Vagina (tissue), 2 donors: ENCODE measurements at regions not wholly inside any gene's neighbourhood (a gene's known extent, or its start where the extent isn't known, plus 50 kb on each side); places are given as distances from the start of the nearest gene placed in this dataset.

ENCODE experiments used
- DNase-seq, 2 donors: peaks; one replicate each; pipeline ENCODE4 v3.0.0-alpha.2; 2017; ENCODE audit errors: extremely low spot score in 2 of 2
- H3K27ac ChIP-seq: fragments of 200-600 bp; sonication (generic); one replicate; pipeline ENCODE4 v1.5.1; 2019
- H3K27me3 ChIP-seq: fragments of 200-600 bp; sonication (generic); one replicate; pipeline ENCODE4 v1.5.1; 2019
- H3K36me3 ChIP-seq, 2 donors: fragments of 200-600 bp; sonication (generic); one replicate each; pipeline ENCODE4 v1.5.1; 2017 to 2019
- H3K4me1 ChIP-seq: fragments of 200-600 bp; sonication (generic); one replicate; pipeline ENCODE4 v1.5.1; 2019
- H3K4me3 ChIP-seq, 2 donors: fragments of 200-600 bp; sonication (generic); 1 replicate in 1 of 2; 2 replicates in 1 of 2; pipeline ENCODE4 v1.5.1; 2016 to 2019
- H3K9me3 ChIP-seq: fragments of 200-600 bp; sonication (generic); one replicate; pipeline ENCODE4 v1.5.1; 2019
- CTCF ChIP-seq, 3 experiments: fragments of 450-650 bp in 2 of 3; fragments of 200-600 bp in 1 of 3; sonication (generic) in 1 of 3; IDR thresholded peaks; one replicate each; pipeline ENCODE4 v1.5.1; 2017 to 2019; ENCODE audit warnings: antibody characterized with exemption in 3 of 3, mild to moderate bottlenecking in 2 of 3, moderate library complexity in 2 of 3
- POLR2A ChIP-seq, 2 donors: fragments of 450-650 bp; IDR thresholded peaks; one replicate each; pipeline ENCODE4 v1.6.1; 2017; ENCODE audit warnings: antibody characterized with exemption in 2 of 2, mild to moderate bottlenecking in 2 of 2, moderate library complexity in 2 of 2
- POLR2AphosphoS5 ChIP-seq, 2 donors: sonication (generic); formaldehyde crosslinking; IDR thresholded peaks; one replicate each; pipeline ENCODE4 v1.9.0; 2017; ENCODE audit warnings: antibody characterized with exemption in 2 of 2, mild to moderate bottlenecking in 2 of 2, low read depth in 1 of 2; ENCODE audit not compliant: insufficient read depth in 1 of 2
- intact Hi-C: fragments of 100-400 bp; cut with DNase I; formaldehyde crosslinking; loops from one replicate; pipeline ENCODE4 v1.15.1; 2023

GRCh38 chr5:87562068-87562467 lies 149.3 kb upstream of the CCNH start:
- intact Hi-C loops = no loop called here
- H3K4me1 ChIP-seq = no peaks in the 10 kb centered on the region
- no peak for DNase-seq
- no peak overlapping the region for H3K4me3 ChIP-seq
- TF ChIP-seq CTCF (IDR thresholded peaks at IDR 0.05) = no peak
- no peak for TF ChIP-seq POLR2A (IDR thresholded peaks at IDR 0.05)
- TF ChIP-seq POLR2AphosphoS5 (IDR thresholded peaks at IDR 0.05; ENCODE audit: insufficient read depth in 1 of 2, low read depth in 1 of 2) = no peak
- no peaks in the 10 kb centered on the region for H3K27me3 ChIP-seq
- H3K9me3 ChIP-seq = no peaks in the 10 kb centered on the region
- H3K27ac ChIP-seq = no peak overlapping the region
- H3K36me3 ChIP-seq = no peaks in the 10 kb centered on the region

- intact Hi-C loops = no loop called here
- H3K9me3 ChIP-seq = no peaks in the 10 kb centered on the region
- DNase-seq = no peak
- no peaks in the 10 kb centered on the region for H3K4me1 ChIP-seq
- TF ChIP-seq CTCF (IDR thresholded peaks at IDR 0.05) (no peak), POLR2A (IDR thresholded peaks at IDR 0.05) (no peak), POLR2AphosphoS5 (IDR thresholded peaks at IDR 0.05; ENCODE audit: insufficient read depth in 1 of 2, low read depth in 1 of 2) (no peak)
- H3K36me3 ChIP-seq = no peaks in the 10 kb centered on the region
- H3K27ac ChIP-seq = no peak overlapping the region
- no peaks in the 10 kb centered on the region for H3K27me3 ChIP-seq
- H3K4me3 ChIP-seq = no peak overlapping the region
Observed at GRCh38 chr5:87560528-87560927, 147.8 kb upstream of the CCNH start.

- Histone ChIP-seq H3K4me1 (no peaks in the 10 kb centered on the region), H3K4me3 (no peak overlapping the region), H3K9me3 (no peaks in the 10 kb centered on the region), H3K27me3 (no peaks in the 10 kb centered on the region), H3K27ac (no peak overlapping the region), H3K36me3 (no peaks in the 10 kb centered on the region)
- intact Hi-C loops = no loop called here
- no peak for DNase-seq
- no peak for TF ChIP-seq POLR2A (IDR thresholded peaks at IDR 0.05)
- TF ChIP-seq POLR2AphosphoS5 (IDR thresholded peaks at IDR 0.05; ENCODE audit: insufficient read depth in 1 of 2, low read depth in 1 of 2) = no peak
- no peak for TF ChIP-seq CTCF (IDR thresholded peaks at IDR 0.05)
Observed at GRCh38 chr5:87551911-87552310, 139.2 kb upstream of the CCNH start.

GRCh38 chr5:87541676-87542075 lies 128.9 kb upstream of the CCNH start:
- Histone ChIP-seq H3K4me1 (no peaks in the 10 kb centered on the region), H3K27ac (no peak overlapping the region), H3K27me3 (no peaks in the 10 kb centered on the region), H3K36me3 (no peaks in the 10 kb centered on the region), H3K9me3 (no peaks in the 10 kb centered on the region), H3K4me3 (no peak overlapping the region)
- no peak for DNase-seq
- intact Hi-C loops = no loop called here
- no peak for TF ChIP-seq POLR2AphosphoS5 (IDR thresholded peaks at IDR 0.05; ENCODE audit: insufficient read depth in 1 of 2, low read depth in 1 of 2)
- TF ChIP-seq CTCF (IDR thresholded peaks at IDR 0.05) = no peak
- TF ChIP-seq POLR2A (IDR thresholded peaks at IDR 0.05) = no peak

- Histone ChIP-seq H3K4me3 (no peak overlapping the region), H3K36me3 (no peaks in the 10 kb centered on the region), H3K27me3 (no peaks in the 10 kb centered on the region), H3K9me3 (no peaks in the 10 kb centered on the region), H3K27ac (no peak overlapping the region), H3K4me1 (no peaks in the 10 kb centered on the region)
- no peak for TF ChIP-seq POLR2AphosphoS5 (IDR thresholded peaks at IDR 0.05; ENCODE audit: insufficient read depth in 1 of 2, low read depth in 1 of 2)
- TF ChIP-seq CTCF (IDR thresholded peaks at IDR 0.05) = no peak
- TF ChIP-seq POLR2A (IDR thresholded peaks at IDR 0.05) = no peak
- intact Hi-C loops = no loop called here
- DNase-seq = no peak
Observed at GRCh38 chr5:87541033-87541432, 128.3 kb upstream of the CCNH start.
